ENCODE measurements at regions not wholly inside any gene's neighbourhood (a gene's known extent, or its start where the extent isn't known, plus 50 kb on each side); places are given as distances from the start of the nearest gene placed in this dataset.

- DNase-seq = no peak
- Histone ChIP-seq H3K4me3 (ENCODE audit: low read depth, low read length) (no peak overlapping the region), H3K27ac (no peak overlapping the region), H3K9me3 (ENCODE audit: severe bottlenecking) (no peaks in the 10 kb centered on the region), H3K36me3 (no peaks in the 10 kb centered on the region), H3K27me3 (ENCODE audit: insufficient read depth, low read depth, severe bottlenecking) (no peaks in the 10 kb centered on the region)
- no peak for TF ChIP-seq CTCF (IDR thresholded peaks at IDR 0.05; ENCODE audit: low read depth, low read length)
Measured at GRCh38 chr2:163505281-163505680, 230.5 kb downstream of the FIGN start.

- H3K36me3 ChIP-seq = no peaks in the 10 kb centered on the region
- TF ChIP-seq CTCF (IDR thresholded peaks at IDR 0.05; ENCODE audit: low read depth, low read length) = no peak
- H3K27me3 ChIP-seq (ENCODE audit: insufficient read depth, low read depth, severe bottlenecking) = no peaks in the 10 kb centered on the region
- no peak overlapping the region for H3K27ac ChIP-seq
- no peaks in the 10 kb centered on the region for H3K9me3 ChIP-seq (ENCODE audit: severe bottlenecking)
- no peak overlapping the region for H3K4me3 ChIP-seq (ENCODE audit: low read depth, low read length)
- no peak for DNase-seq
Measured at GRCh38 chr2:163493359-163494298, 242.2 kb downstream of the FIGN start.

GRCh38 chr2:163491850-163492249 lies 244.0 kb downstream of the FIGN start:
- Histone ChIP-seq H3K4me3 (ENCODE audit: low read depth, low read length) (no peak overlapping the region), H3K27ac (no peak overlapping the region), H3K27me3 (ENCODE audit: insufficient read depth, low read depth, severe bottlenecking) (no peaks in the 10 kb centered on the region), H3K36me3 (no peaks in the 10 kb centered on the region), H3K9me3 (ENCODE audit: severe bottlenecking) (no peaks in the 10 kb centered on the region)
- no peak for TF ChIP-seq CTCF (IDR thresholded peaks at IDR 0.05; ENCODE audit: low read depth, low read length)
- DNase-seq = no peak

- TF ChIP-seq CTCF (IDR thresholded peaks at IDR 0.05; ENCODE audit: low read depth, low read length) = no peak
- Histone ChIP-seq H3K36me3 (no peaks in the 10 kb centered on the region), H3K27me3 (ENCODE audit: insufficient read depth, low read depth, severe bottlenecking) (no peaks in the 10 kb centered on the region), H3K27ac (no peak overlapping the region), H3K9me3 (ENCODE audit: severe bottlenecking) (no peaks in the 10 kb centered on the region), H3K4me3 (ENCODE audit: low read depth, low read length) (no peak overlapping the region)
- DNase-seq = no peak
Measured at GRCh38 chr2:163490281-163490680, 245.5 kb downstream of the FIGN start.

GRCh38 chr2:163481515-163481914 lies 254.3 kb downstream of the FIGN start:
- Histone ChIP-seq H3K27me3 (ENCODE audit: insufficient read depth, low read depth, severe bottlenecking) (no peaks in the 10 kb centered on the region), H3K36me3 (no peaks in the 10 kb centered on the region), H3K4me3 (ENCODE audit: low read depth, low read length) (no peak overlapping the region), H3K9me3 (ENCODE audit: severe bottlenecking) (no peaks in the 10 kb centered on the region), H3K27ac (no peak overlapping the region)
- TF ChIP-seq CTCF (IDR thresholded peaks at IDR 0.05; ENCODE audit: low read depth, low read length) = no peak
- DNase-seq = no peak
